SKM-1 (cell line): ENCODE measurements at regions not wholly inside any gene's neighbourhood (a gene's known extent, or its start where the extent isn't known, plus 50 kb on each side); places are given as distances from the start of the nearest gene placed in this dataset.

ENCODE experiments used
- DNase-seq: peaks from one replicate; lab custom pipeline; 2025; ENCODE audit not compliant: unreplicated experiment; lab: John Stamatoyannopoulos, UW

GRCh38 chr17:79455636-79456035 is 155.2 kb downstream of the RBFOX3 start:
- DNase-seq: no peak

GRCh38 chr17:79454826-79455225 is 156.0 kb downstream of the RBFOX3 start:
- DNase-seq: no peak

GRCh38 chr17:79453481-79453880 is 157.4 kb downstream of the RBFOX3 start:
- no peak for DNase-seq

GRCh38 chr17:79452706-79453105 is 158.1 kb downstream of the RBFOX3 start:
- DNase-seq: no peak

GRCh38 chr17:79451167-79451566 is 159.7 kb downstream of the RBFOX3 start:
- no peak for DNase-seq

GRCh38 chr17:79446399-79447009 is 164.3 kb downstream of the RBFOX3 start:
- DNase-seq: no peak

GRCh38 chr17:79444198-79444597 is 166.7 kb downstream of the RBFOX3 start:
- no peak for DNase-seq

GRCh38 chr17:79443026-79443425 is 167.8 kb downstream of the RBFOX3 start:
- DNase-seq: no peak

GRCh38 chr17:79441356-79442160 is 169.3 kb downstream of the RBFOX3 start:
- DNase-seq: no peak

GRCh38 chr17:79440251-79440650 is 170.6 kb downstream of the RBFOX3 start:
- DNase-seq: no peak

- no peak for DNase-seq
Observed at GRCh38 chr17:79439493-79439892, 171.4 kb downstream of the RBFOX3 start.

- no peak for DNase-seq
Observed at GRCh38 chr17:79438546-79439334, 172.1 kb downstream of the RBFOX3 start.

GRCh38 chr17:79438058-79438457 is 172.8 kb downstream of the RBFOX3 start:
- no peak for DNase-seq

- no peak for DNase-seq
Observed at GRCh38 chr17:79437081-79437480, 173.8 kb downstream of the RBFOX3 start.

GRCh38 chr17:79435962-79436361 is 174.9 kb downstream of the RBFOX3 start:
- DNase-seq: no peak

- DNase-seq: no peak
Observed at GRCh38 chr17:79435296-79435695, 175.6 kb downstream of the RBFOX3 start.

GRCh38 chr17:79434215-79434614 is 176.6 kb downstream of the RBFOX3 start:
- no peak for DNase-seq

- DNase-seq: no peak
Observed at GRCh38 chr17:79433379-79433778, 177.5 kb downstream of the RBFOX3 start.

- DNase-seq: no peak
Observed at GRCh38 chr17:79431175-79431574, 179.7 kb downstream of the RBFOX3 start.

GRCh38 chr17:79429864-79430494 is 180.9 kb downstream of the RBFOX3 start:
- no peak for DNase-seq

GRCh38 chr17:79428988-79429387 is 181.9 kb downstream of the RBFOX3 start:
- DNase-seq: no peak
